ENCODE measurements at regions not wholly inside any gene's neighbourhood (a gene's known extent, or its start where the extent isn't known, plus 50 kb on each side); places are given as distances from the start of the nearest gene placed in this dataset.
"Not testable (repeated sequence)": the region's sequence is repeated elsewhere in the genome, so short reads cannot be mapped to it uniquely, and the experiment has no call there.

DNA sequence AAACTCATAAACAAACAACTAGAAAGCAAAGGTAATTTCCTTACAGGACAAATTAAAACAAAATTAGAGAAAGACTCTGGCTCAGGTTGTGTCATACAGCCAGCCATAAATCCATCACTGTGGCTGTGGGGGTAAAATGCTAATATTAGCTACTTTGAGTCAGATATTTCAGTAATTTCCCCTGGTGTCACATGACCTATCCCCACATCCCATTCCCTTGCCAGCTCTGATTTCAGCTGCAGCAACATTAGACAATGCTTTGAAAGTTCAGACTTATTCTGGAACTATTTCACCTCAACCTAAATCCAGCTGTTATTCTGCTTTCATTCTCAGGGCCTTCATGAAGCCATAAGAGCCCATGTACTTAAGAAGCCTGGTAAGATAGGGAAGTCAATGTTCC, 55.3 kb downstream of the RPL10L start:
- no peaks in the 10 kb centered on the region for H3K4me1 Mint-ChIP-seq (ENCODE audit: low read depth)
- intact Hi-C loops (cut with micrococcal nuclease) = no loop called here
- H3K9me3 Mint-ChIP-seq = no peaks in the 10 kb centered on the region
- H3K4me3 Mint-ChIP-seq = no peak overlapping the region
- H3K27ac Mint-ChIP-seq = no peak overlapping the region
- H3K27me3 Mint-ChIP-seq = no peaks in the 10 kb centered on the region
- H3K36me3 Mint-ChIP-seq (ENCODE audit: low read depth) = no peaks in the 10 kb centered on the region

DNA sequence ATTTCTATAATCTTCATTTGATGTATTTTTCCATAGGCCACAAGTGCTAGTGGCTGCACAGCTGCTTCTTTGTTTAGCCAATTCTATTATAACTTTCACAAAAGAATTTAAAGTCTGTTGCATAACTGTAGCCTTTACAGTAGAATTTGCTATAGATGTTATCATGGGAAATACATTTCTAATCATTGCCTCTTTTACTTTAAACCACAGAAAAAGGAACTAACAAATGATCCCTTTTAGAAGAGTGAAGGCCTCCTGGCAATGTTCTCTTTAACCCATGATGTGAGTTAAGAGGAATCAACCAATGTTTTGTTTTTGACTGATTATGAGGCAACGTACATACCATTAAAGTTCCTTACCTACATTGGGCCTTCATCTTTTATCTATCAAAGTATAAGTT, 68.8 kb downstream of the RPL10L start:
- intact Hi-C loops (cut with micrococcal nuclease) = loop anchor here (5.0 kb wide), 1 partner anchor 694 kb away; no protein-coding TSS in a partner anchor

DNA sequence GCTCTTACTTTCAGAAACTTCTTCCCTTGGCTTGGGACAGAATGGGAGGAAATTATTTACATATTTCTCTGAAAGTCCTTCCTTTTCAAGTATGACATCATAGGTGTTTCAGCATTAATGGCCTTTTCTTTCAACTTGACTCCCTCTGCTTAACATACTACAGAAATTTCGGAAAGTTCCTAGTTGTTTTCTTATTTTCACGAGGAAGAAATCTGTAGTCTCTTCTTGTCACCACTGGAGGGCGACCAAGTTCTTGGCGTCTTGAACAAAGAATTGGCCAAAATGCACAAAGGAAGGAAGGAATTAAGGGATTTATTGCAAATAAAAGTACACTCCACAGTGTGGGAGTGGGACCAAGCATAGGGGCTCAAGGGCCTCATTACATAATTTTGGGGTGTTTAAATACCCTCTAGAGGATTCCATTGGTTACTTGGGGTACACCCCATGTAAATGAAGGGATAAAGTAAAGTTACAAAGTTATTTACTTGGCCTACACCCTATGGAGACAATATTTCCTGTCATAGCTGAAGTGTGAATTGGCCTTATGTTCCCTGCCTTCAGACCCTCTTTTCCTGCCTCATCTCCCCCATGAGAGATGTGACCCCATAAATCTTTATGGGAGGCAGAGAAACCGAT, 70.4 kb downstream of the RPL10L start:
- intact Hi-C loops (cut with micrococcal nuclease) = loop anchor here (5.0 kb wide), 1 partner anchor 696 kb away; no protein-coding TSS in a partner anchor
- no peaks in the 10 kb centered on the region for H3K4me1 Mint-ChIP-seq (ENCODE audit: low read depth)
- no peaks in the 10 kb centered on the region for H3K36me3 Mint-ChIP-seq (ENCODE audit: low read depth)
- H3K27me3 Mint-ChIP-seq = no peaks in the 10 kb centered on the region
- no peaks in the 10 kb centered on the region for H3K9me3 Mint-ChIP-seq
- H3K27ac Mint-ChIP-seq = no peak overlapping the region
- no peak overlapping the region for H3K4me3 Mint-ChIP-seq

More for the DNA sequence above, 68.8 kb downstream of the RPL10L start:
- no peaks in the 10 kb centered on the region for H3K36me3 Mint-ChIP-seq (ENCODE audit: low read depth)
- H3K27ac Mint-ChIP-seq = no peak overlapping the region
- H3K27me3 Mint-ChIP-seq = no peaks in the 10 kb centered on the region
- H3K9me3 Mint-ChIP-seq = no peaks in the 10 kb centered on the region
- H3K4me1 Mint-ChIP-seq (ENCODE audit: low read depth) = no peaks in the 10 kb centered on the region
- no peak overlapping the region for H3K4me3 Mint-ChIP-seq

DNA sequence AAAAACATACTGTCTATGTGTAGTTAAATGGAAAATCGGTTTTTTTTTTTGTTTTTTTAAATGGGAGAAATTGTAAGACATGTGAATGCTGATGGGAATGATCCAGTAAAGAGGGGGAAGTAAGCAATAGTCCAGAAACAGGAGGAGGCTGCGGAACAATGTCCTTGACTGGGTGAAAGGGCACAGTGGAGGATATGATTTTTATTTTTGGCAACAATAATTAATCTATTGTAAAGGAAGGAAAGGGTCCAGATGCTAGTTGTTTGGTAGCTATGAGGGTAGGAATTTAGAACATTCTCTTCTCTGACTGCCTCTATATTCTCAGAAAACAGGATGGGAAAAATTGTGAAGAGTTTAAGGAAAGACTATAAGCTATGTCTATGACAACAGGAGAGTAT, 76.6 kb downstream of the RPL10L start:
- Mint-ChIP-seq H3K27ac (no peak overlapping the region), H3K36me3 (ENCODE audit: low read depth) (no peaks in the 10 kb centered on the region), H3K27me3 (no peaks in the 10 kb centered on the region), H3K4me3 (no peak overlapping the region), H3K4me1 (ENCODE audit: low read depth) (peaks cover 11% of the 10 kb centered on the region), H3K9me3 (no peaks in the 10 kb centered on the region)
- intact Hi-C loops (cut with micrococcal nuclease) = no loop called here

DNA sequence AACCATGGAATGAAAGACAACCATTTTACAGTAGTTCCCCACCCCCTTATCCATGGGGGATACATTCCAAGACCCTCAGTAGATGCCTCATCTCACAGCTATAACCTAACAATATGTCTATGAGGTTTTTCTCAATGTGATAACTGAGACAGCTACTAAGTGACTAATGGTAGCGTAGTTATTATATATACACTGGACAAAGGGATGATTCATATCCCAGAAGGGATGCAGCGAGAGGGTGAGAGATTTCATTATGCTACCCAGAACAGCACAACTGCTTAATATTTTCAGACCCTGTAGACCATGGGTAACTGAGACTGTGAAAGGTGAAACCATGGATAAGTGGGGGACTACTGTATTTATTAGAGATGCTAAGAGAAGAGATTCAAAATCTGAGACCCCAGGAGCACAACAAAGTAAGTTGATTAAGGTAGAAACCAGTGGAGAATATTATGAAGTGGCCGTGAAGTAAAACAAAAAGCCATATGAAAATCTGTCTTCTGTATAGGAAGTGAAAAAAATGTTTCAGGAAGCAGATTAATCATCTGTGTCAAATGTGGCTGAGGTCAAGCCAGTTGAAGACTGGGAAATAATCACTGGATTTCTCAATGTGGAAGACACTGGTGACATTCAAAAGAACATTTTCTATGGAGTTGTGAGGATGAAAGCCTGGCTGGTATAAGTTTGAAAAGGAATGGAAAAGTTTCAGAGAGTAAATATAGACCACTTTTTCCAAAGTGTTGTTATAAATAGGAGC, 77.2 kb downstream of the RPL10L start:
- Mint-ChIP-seq H3K9me3 (peaks cover 6% of the 10 kb centered on the region), H3K27ac (no peak overlapping the region), H3K4me1 (ENCODE audit: low read depth) (peaks cover 11% of the 10 kb centered on the region), H3K4me3 (no peak overlapping the region), H3K36me3 (ENCODE audit: low read depth) (no peaks in the 10 kb centered on the region), H3K27me3 (no peaks in the 10 kb centered on the region)
- intact Hi-C loops (cut with micrococcal nuclease) = no loop called here

DNA sequence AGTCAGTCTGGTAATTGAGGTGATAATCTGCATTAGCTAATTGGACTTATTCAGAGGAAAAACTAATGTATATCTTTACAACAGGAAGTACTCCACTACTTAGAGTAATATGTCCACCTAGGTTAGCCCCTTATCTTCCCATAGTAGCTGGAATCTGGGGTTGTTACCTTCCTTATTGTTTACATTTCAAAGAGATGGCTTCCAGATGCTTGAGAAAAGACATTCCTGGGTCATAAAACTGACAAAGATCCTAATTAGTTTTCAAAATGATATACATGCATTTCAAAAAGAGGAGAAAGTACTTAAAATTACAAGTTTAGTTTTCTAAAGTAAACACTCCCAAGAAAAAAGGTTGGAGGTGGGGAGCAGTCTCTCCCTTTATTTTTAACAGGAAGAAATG, 78.1 kb downstream of the RPL10L start:
- H3K9me3 Mint-ChIP-seq = peaks cover 9% of the 10 kb centered on the region
- intact Hi-C loops (cut with micrococcal nuclease) = no loop called here
- no peaks in the 10 kb centered on the region for H3K27me3 Mint-ChIP-seq
- no peaks in the 10 kb centered on the region for H3K36me3 Mint-ChIP-seq (ENCODE audit: low read depth)
- H3K27ac Mint-ChIP-seq = no peak overlapping the region
- H3K4me1 Mint-ChIP-seq (ENCODE audit: low read depth) = peaks cover 11% of the 10 kb centered on the region
- no peak overlapping the region for H3K4me3 Mint-ChIP-seq

DNA sequence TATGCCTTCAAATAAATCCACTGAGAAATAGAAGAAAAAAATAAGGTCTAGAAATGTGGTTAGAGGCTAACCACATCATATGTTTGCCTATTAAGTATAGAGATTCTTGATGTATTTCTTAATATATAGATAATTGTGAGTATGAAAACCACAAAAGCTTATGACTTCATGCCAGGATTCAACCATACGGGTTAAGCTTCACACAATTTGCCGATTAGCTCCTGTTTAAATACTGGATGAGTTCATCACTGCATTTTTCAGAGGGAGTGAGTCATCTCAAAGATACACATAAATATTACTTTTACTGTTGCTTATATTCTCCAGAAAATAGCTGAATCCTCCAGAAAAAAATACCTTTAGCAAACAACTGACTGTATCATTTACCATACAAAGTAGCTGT, 79.6 kb downstream of the RPL10L start:
- H3K9me3 Mint-ChIP-seq = peaks cover 9% of the 10 kb centered on the region
- no peak overlapping the region for H3K4me3 Mint-ChIP-seq
- H3K27ac Mint-ChIP-seq = no peak overlapping the region
- peaks cover 11% of the 10 kb centered on the region for H3K4me1 Mint-ChIP-seq (ENCODE audit: low read depth)
- no peaks in the 10 kb centered on the region for H3K27me3 Mint-ChIP-seq
- H3K36me3 Mint-ChIP-seq (ENCODE audit: low read depth) = no peaks in the 10 kb centered on the region
- intact Hi-C loops (cut with micrococcal nuclease) = no loop called here

DNA sequence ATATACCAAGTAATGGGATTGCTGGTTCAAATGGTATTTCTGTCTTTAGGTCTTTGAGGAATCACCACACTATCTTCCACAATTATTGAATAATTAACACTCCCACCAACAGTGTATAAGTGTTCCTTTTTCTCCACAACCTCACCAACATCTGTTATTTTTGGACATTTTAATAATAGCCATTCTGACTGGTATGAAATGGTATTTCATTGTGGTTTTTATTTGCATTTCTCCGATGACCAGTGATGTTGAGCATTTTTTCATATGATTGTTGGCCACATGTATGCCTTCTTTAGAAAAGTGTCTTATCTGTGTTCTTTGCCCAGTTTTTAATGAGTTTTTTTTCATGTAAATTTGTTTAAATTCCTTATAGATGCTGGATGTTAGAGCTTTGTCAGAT, 83.4 kb downstream of the RPL10L start:
- H3K27me3 Mint-ChIP-seq; intact Hi-C loops (cut with micrococcal nuclease); H3K4me3 Mint-ChIP-seq; H3K4me1 Mint-ChIP-seq (ENCODE audit: low read depth); H3K9me3 Mint-ChIP-seq; H3K36me3 Mint-ChIP-seq (ENCODE audit: low read depth); H3K27ac Mint-ChIP-seq: not testable (repeated sequence)

DNA sequence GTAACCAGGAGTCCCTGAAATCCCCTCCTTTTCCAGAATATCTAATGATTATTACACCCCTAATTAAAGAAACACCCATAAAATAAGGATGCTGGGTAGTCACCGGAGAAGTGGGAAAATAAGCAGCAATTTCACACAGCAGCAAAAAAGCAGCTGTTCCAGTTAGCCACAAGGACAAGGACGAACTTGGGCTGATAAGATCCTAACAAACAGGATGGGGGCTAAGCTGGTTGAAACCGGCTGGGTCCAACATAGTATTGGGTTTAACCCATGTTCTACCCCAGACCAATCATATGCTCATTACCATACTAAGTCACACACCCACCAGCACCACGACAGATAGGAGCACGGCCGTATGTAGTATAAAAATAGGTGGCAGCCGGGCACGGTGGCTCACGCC, 100.7 kb downstream of the RPL10L start:
- Mint-ChIP-seq H3K27ac (no peak overlapping the region), H3K9me3 (peaks cover 41% of the 10 kb centered on the region), H3K4me1 (ENCODE audit: low read depth) (no peaks in the 10 kb centered on the region), H3K36me3 (ENCODE audit: low read depth) (no peaks in the 10 kb centered on the region), H3K27me3 (no peaks in the 10 kb centered on the region), H3K4me3 (no peak overlapping the region)
- intact Hi-C loops (cut with micrococcal nuclease) = no loop called here

DNA sequence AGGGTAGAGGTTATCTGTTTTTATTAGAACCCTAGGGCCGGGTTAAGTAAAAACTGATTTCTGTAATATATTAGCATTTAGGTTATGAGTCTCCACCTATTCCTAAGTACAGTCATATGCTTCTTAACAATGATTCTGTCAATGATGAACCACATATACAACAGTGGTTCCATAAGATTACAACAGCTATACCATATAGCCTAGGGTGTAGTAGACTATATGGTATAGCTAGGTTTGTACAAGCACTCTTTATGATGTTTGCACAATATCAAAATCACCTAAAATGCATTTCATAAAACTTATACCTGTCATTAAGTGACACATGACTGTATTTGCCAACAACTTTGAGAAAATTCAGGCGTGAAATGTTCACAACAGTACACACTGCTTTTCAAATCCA, 110.6 kb downstream of the RPL10L start:
- no peak overlapping the region for H3K4me3 Mint-ChIP-seq
- H3K4me1 Mint-ChIP-seq (ENCODE audit: low read depth) = no peaks in the 10 kb centered on the region
- intact Hi-C loops (cut with micrococcal nuclease) = no loop called here
- H3K27ac Mint-ChIP-seq = no peak overlapping the region
- no peaks in the 10 kb centered on the region for H3K36me3 Mint-ChIP-seq (ENCODE audit: low read depth)
- peaks cover 24% of the 10 kb centered on the region for H3K9me3 Mint-ChIP-seq
- no peaks in the 10 kb centered on the region for H3K27me3 Mint-ChIP-seq

DNA sequence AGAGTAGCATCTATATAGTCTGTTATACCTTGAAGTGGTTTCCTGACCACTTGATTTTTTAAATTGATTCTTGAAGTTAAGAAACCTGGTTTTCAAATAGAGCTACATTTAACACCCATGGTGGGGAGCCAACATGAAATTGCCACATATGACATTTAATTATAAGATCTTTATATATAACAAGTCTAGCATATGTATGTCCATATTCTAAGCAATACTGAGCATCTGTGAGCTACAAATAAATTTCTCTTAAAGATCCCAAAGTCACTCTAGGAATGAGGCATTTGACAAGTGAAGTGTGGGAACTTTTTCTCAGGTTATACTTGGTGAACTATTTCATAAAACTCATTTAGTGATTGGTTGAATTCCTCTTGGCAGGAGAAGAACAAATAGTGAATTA, 132.5 kb downstream of the RPL10L start:
- intact Hi-C loops (cut with micrococcal nuclease) = no loop called here
- Mint-ChIP-seq H3K4me3 (no peak overlapping the region), H3K4me1 (ENCODE audit: low read depth) (no peaks in the 10 kb centered on the region), H3K9me3 (no peaks in the 10 kb centered on the region), H3K36me3 (ENCODE audit: low read depth) (no peaks in the 10 kb centered on the region), H3K27me3 (no peaks in the 10 kb centered on the region), H3K27ac (no peak overlapping the region)

DNA sequence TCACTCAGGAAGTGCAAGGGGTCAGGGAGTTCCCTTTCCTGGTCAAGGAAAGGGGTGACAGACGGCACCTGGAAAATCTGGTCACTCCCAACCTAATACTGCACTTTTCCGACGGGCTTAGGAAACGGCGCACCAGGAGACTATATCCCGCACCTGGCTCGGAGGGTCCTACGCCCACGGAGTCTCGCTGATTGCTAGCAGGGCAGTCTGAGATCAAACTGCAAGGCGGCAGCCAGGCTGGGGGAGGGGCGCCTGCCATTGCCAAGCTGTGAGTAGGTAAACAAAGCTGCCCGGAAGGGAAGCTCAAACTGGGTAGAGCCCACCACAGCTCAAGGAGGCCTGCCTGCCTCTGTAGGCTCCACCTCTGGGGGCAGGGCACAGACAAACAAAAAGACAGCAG, 142.8 kb downstream of the RPL10L start:
- H3K27ac Mint-ChIP-seq; H3K4me3 Mint-ChIP-seq; intact Hi-C loops (cut with micrococcal nuclease); H3K27me3 Mint-ChIP-seq; H3K4me1 Mint-ChIP-seq (ENCODE audit: low read depth); H3K36me3 Mint-ChIP-seq (ENCODE audit: low read depth): not testable (repeated sequence)
- peaks cover 30% of the 10 kb centered on the region for H3K9me3 Mint-ChIP-seq

DNA sequence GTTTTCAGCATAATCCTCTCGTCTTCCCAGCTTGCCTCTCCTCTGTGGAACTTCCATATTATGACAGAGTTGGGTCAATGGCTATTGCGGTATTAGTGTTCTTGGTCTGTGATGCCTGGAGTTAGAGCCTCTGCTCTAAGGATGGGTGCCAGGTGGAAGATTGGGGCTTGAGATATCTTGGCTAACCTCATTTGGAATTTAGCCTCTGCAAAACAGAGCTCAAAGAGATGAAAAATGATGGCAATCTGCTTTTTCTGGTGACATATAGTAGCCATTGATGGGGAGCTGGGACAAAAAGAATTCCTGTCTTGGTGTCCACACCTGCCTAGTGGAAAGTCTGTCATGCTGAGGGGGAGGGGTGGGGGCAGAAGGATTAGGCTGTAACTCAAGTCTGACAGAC, 152.1 kb downstream of the RPL10L start:
- Mint-ChIP-seq H3K9me3 (no peaks in the 10 kb centered on the region), H3K27ac (no peak overlapping the region)
- intact Hi-C loops (cut with micrococcal nuclease) = no loop called here

DNA sequence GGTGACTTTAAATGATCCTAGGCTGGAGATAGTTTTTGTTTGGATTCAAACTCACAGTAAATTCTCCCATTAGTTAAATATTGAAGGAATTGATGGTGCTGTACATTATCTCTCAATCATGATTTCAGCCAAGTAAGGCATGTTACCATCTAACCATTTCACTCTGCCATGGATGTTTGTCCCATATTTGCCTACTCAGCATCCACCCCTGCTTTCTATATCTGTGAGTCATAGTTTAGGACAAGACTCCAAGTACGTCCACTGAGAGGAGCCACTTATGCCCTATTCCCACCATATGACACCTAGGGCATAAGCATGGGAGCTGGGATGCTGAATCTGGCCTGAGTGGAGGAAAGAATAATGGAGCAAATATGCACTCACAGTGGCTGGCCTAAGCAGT, 155.2 kb downstream of the RPL10L start:
- no peaks in the 10 kb centered on the region for H3K36me3 Mint-ChIP-seq (ENCODE audit: low read depth)
- no peak overlapping the region for H3K27ac Mint-ChIP-seq

More for the DNA sequence above, 152.1 kb downstream of the RPL10L start:
- H3K36me3 Mint-ChIP-seq (ENCODE audit: low read depth) = no peaks in the 10 kb centered on the region
- no peaks in the 10 kb centered on the region for H3K27me3 Mint-ChIP-seq
- H3K4me1 Mint-ChIP-seq (ENCODE audit: low read depth) = no peaks in the 10 kb centered on the region
- no peak overlapping the region for H3K4me3 Mint-ChIP-seq

DNA sequence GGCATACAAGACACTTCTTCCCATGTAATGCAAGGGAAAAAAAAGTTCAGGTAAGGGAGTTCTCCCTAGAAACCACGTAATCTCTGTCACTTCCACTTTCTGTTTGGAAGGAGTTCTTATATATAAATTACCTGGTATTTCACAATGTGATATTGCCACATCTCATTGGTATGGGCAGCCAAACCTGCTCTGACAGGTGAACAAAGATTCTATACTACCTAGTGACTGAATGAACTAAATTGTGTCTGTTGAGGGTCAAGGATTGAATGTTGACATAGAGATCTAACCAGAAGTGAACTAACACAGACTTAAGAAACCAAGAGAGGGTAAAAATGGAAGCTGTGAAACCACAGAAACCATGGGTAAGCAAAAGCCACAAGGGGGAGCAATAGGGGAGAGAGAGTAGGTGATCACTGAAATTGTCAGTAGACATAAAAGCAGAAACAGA, 161.3 kb downstream of the RPL10L start:
- no peak overlapping the region for H3K27ac Mint-ChIP-seq
- no peaks in the 10 kb centered on the region for H3K27me3 Mint-ChIP-seq
- no peak overlapping the region for H3K4me3 Mint-ChIP-seq
- H3K4me1 Mint-ChIP-seq (ENCODE audit: low read depth) = no peaks in the 10 kb centered on the region
- intact Hi-C loops (cut with micrococcal nuclease) = no loop called here
- H3K36me3 Mint-ChIP-seq (ENCODE audit: low read depth) = no peaks in the 10 kb centered on the region
- no peaks in the 10 kb centered on the region for H3K9me3 Mint-ChIP-seq

More for the DNA sequence above, 155.2 kb downstream of the RPL10L start:
- Mint-ChIP-seq H3K4me3 (no peak overlapping the region), H3K27me3 (no peaks in the 10 kb centered on the region), H3K9me3 (no peaks in the 10 kb centered on the region), H3K4me1 (ENCODE audit: low read depth) (no peaks in the 10 kb centered on the region)
- intact Hi-C loops (cut with micrococcal nuclease) = no loop called here
